Endometrial microvascular endothelial cells (primary cell): ENCODE measurements at regions not wholly inside any gene's neighbourhood (a gene's known extent, or its start where the extent isn't known, plus 50 kb on each side); places are given as distances from the start of the nearest gene placed in this dataset.

Experiments
- in situ Hi-C: cut with HindIII; loops from 2 replicates; pipeline ENCODE4 v1.10.0; 2017; ENCODE audit warnings: low sequenced_read_pairs, low pct_unique_long_range_greater_than_20kb; ENCODE audit errors: inconsistent ontology term

GRCh38 chr2:239502430-239503186 lies 101.8 kb upstream of the HDAC4 start:
- in situ Hi-C loops = no loop called here

GRCh38 chr2:239500574-239501550 lies 100.0 kb upstream of the HDAC4 start:
- in situ Hi-C loops = no loop called here

GRCh38 chr2:239499726-239500573 lies 99.1 kb upstream of the HDAC4 start:
- in situ Hi-C loops = no loop called here

- in situ Hi-C loops = no loop called here
Observed at GRCh38 chr2:239498981-239499634, 98.3 kb upstream of the HDAC4 start.

- in situ Hi-C loops = no loop called here
Observed at GRCh38 chr2:239498576-239498975, 97.8 kb upstream of the HDAC4 start.

- in situ Hi-C loops = no loop called here
Observed at GRCh38 chr2:239496700-239497099, 95.9 kb upstream of the HDAC4 start.

GRCh38 chr2:239495791-239496233 lies 95.0 kb upstream of the HDAC4 start:
- in situ Hi-C loops = no loop called here

- in situ Hi-C loops = no loop called here
Observed at GRCh38 chr2:239495175-239495574, 94.4 kb upstream of the HDAC4 start.

- in situ Hi-C loops = no loop called here
Observed at GRCh38 chr2:239494578-239494977, 93.8 kb upstream of the HDAC4 start.

GRCh38 chr2:239489481-239489880 lies 88.7 kb upstream of the HDAC4 start:
- in situ Hi-C loops = no loop called here

- in situ Hi-C loops = no loop called here
Observed at GRCh38 chr2:239488125-239488524, 87.3 kb upstream of the HDAC4 start.

- in situ Hi-C loops = no loop called here
Observed at GRCh38 chr2:239487272-239487671, 86.5 kb upstream of the HDAC4 start.

- in situ Hi-C loops = no loop called here
Observed at GRCh38 chr2:239485622-239486021, 84.8 kb upstream of the HDAC4 start.

- in situ Hi-C loops = no loop called here
Observed at GRCh38 chr2:239484571-239485355, 83.9 kb upstream of the HDAC4 start.

GRCh38 chr2:239482778-239483712 lies 82.2 kb upstream of the HDAC4 start:
- in situ Hi-C loops = no loop called here

- in situ Hi-C loops = no loop called here
Observed at GRCh38 chr2:239479471-239479870, 78.7 kb upstream of the HDAC4 start.

GRCh38 chr2:239477591-239477990 lies 76.8 kb upstream of the HDAC4 start:
- in situ Hi-C loops = no loop called here
